ENCODE measurements at regions not wholly inside any gene's neighbourhood (a gene's known extent, or its start where the extent isn't known, plus 50 kb on each side); places are given as distances from the start of the nearest gene placed in this dataset.
"Not testable (repeated sequence)": the region's sequence is repeated elsewhere in the genome, so short reads cannot be mapped to it uniquely, and the experiment has no call there.

GRCh38 chr6:167234576-167234975, 56.5 kb upstream of the UNC93A start:
- TF ChIP-seq CTCF, POLR2A, EP300 (IDR thresholded peaks at IDR 0.05): not testable (repeated sequence)

Measured in suprapubic skin (tissue), 3 donors.